NCI-H2107 (cell line): ENCODE measurements at regions not wholly inside any gene's neighbourhood (a gene's known extent, or its start where the extent isn't known, plus 50 kb on each side); places are given as distances from the start of the nearest gene placed in this dataset.
A peak's percentile ranks its signal among the peaks of the same experiment; 100 is the strongest.
"Not testable (repeated sequence)": the region's sequence is repeated elsewhere in the genome, so short reads cannot be mapped to it uniquely, and the experiment has no call there.

Experiments used
- DNase-seq: peaks from one replicate; lab custom pipeline; 2025; lab: John Stamatoyannopoulos, UW

DNA sequence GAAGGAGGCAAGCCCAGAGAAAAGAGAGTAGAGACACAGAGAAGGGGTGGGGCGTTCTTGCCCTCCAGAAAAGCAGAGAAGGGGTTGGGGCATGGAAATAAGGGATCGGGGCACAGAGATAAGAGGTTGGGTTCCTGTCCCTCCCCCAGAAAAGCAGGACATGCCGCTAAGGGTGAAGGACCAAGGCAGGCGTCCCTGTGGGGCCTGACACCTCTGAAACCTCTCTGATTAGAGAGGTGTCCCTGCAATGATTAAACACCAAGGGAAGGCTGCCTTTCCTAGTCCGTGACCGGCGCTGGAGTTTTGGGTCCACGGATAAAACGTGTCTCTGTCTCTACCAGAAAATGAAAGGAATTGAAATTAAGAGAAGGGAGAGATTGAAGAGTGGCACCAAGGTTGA, 914.0 kb upstream of the CRIM1 start:
- not testable (repeated sequence) for DNase-seq

GRCh38 chr2:35440308-35440707, 915.3 kb upstream of the CRIM1 start:
- DNase-seq: not testable (repeated sequence)

- not testable (repeated sequence) for DNase-seq
Observed at GRCh38 chr2:35436893-35437292, 918.7 kb upstream of the CRIM1 start.

DNA sequence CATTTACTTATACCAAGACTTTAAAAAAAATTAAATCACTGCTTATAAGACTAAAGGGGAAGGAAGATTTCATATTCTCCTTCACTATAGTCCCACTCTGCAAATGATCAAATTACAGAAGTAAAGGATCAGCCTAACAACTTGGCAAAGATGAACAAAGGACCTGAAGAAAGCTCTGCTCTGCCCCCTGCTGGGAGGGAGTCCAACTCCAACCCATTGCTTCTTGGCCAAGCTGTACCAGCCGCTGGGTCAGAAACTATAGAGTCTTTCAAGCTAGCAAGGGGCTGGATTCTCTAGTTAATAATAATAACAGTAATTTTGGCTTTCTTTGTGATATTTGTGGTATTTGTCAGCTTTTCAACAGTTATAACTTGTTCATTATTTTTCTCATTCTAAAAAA, 927.0 kb upstream of the CRIM1 start:
- DNase-seq: no peak

GRCh38 chr2:35421485-35421884, 934.1 kb upstream of the CRIM1 start:
- DNase-seq: no peak

DNA sequence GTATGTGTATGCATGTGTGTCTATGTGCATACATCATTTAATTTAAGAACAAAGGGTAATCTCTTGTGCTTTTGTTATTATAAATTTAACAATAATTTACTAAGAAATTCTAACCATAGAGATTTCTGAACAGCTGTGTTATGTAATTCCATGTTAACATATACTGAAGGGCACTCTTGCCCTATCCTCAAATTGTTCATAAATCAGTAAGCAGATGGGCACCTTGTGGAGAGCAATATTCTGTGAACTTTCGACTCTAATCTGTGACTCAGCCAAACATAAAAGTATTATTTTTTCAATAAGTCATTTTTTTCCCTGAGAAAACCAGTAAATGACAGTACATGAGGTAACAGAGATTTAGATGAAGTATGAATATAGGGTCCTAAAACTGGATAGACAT, 938.3 kb upstream of the CRIM1 start:
- no peak for DNase-seq

- DNase-seq: no peak
Observed at GRCh38 chr2:35416391-35417140, 939.0 kb upstream of the CRIM1 start.

GRCh38 chr2:35415942-35416341, 939.6 kb upstream of the CRIM1 start:
- no peak for DNase-seq

- no peak for DNase-seq
Observed at GRCh38 chr2:35415282-35415681, 940.3 kb upstream of the CRIM1 start.

GRCh38 chr2:35410431-35411061, 945.0 kb upstream of the CRIM1 start:
- DNase-seq: peak; percentile 1

- DNase-seq: no peak
Observed at GRCh38 chr2:35409762-35410161, 945.8 kb upstream of the CRIM1 start.

GRCh38 chr2:35408320-35408719, 947.3 kb upstream of the CRIM1 start:
- DNase-seq: no peak

DNA sequence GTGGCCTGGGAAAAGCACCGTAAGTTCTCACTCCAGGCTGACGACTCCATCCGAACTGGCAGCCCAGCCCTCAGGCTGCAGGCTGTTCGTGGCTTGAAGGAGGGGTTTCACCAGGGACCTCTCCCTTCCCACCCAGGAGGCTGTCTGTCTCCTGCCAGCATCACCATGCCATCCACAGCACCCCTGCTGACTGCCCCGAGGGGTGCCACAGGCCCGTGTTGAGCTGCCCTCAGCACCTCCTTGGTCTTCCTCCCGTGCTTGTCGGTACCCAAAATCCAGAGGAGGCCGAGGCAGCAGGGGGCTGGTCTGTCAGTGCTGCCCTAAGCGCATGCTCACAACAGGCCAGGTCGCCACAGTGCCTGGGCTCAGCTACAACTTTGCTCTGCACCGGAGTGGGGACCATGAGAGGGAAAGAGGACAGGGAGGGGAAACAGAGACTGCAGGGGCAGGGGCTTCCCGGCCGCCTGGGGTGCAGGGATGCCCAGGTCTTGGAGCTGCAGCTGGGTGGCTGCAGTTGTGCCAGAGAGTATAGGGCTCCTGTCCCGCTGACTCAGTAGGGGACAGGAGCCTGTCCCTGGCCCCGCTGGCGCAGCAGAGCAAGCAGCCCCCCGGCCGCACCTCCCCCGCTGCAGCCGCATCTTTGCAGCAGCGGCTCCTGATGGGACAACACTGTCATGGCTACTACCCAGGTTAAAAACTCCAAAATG, 963.7 kb upstream of the CRIM1 start:
- no peak for DNase-seq

DNA sequence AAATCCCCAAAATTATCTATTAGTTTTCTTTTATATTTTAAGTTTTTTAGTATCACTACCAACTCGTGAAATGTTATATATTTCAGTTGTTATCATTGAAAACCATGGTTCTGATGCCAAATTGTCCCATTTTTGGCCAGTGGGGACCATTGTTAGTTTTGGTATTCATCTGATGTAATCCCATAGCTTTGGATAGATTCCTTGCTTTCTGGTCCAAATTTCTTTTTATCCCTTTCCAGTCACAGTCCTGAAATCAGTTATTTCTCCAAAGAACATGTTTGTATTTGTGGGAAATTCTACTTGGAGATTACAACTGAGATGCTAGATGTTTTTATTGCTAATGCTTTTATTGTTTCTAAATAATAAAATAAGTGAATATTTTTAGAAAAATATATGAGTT, 976.8 kb upstream of the CRIM1 start:
- no peak for DNase-seq

DNA sequence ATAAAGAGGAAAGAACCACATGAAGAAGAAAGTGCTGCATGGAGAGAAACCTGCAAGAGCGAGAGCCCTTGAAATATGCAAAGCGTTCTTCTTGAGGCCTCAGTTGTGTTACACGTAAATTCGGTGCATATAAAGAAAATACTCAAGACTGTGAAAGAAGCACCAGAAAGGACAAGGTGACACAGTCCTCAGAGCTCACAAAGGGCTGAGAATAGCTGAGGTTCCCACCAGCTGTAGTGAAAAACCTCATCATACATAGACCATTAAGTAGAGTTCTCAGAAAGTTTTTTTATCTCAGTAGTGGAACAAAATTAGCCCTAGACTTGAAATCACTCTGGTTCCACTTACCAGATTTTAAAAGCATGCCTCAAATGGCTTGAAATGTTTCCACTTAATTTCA, 980.7 kb upstream of the CRIM1 start:
- DNase-seq: no peak

DNA sequence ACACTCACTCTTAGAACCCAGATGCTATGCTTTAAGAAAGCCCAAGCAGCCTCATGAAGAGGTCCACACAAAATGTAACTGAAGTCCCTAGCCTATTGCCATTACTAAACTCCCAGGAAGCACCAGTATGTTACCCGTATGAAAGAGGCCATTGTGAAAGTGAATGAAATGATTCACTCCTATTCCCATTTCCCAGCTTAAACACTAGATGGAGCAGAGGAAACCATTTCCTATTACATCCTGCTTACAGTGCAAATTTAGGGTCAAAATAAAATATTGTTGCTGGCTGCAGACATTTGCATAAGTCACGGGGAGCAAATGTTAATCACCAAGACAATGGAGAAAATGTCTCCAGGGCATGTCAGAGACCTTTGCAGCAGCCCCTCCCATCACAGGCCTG, 989.7 kb upstream of the CRIM1 start:
- no peak for DNase-seq

DNA sequence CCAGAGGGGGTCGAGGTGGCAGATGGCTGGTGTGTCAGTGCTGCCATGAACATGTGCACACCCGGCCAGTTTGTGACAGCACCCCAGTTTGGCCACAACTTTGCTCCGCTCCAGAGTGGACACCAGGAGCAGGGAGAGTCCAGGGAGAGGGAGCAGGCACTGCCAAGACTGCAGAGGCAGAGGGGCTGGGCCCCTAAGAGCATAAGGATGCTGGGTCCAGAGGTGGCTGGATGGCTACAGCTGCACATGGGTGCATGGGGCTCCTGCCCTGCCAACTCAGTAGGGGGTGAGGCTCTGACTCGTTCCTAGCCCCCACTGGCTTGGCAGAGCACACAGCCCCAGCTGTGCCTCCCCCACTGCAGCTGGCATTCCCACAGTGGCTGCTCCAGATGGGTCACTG, 999.2 kb upstream of the CRIM1 start:
- DNase-seq: no peak

- DNase-seq: no peak
Observed at GRCh38 chr2:35355056-35355455, 1000.5 kb upstream of the CRIM1 start.

DNA sequence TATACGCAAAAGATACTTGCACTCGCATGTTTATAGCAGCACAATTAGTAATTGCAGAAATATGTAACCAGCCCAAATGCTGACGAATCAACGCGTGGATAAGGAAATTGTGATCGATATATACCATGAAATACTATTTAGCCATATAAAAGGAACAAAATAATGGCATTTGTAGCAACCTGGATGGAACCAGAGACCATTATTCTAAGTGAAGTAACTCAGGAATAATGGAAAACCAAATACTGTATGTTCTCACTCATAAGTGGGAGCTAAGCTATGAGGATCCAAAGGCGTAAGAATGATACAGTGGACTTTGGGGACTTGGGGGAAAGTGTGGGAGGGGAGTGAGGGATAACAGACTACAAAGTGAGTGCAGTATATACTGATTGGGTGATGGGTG, 1008.0 kb upstream of the CRIM1 start:
- DNase-seq: no peak

GRCh38 chr2:35343135-35343534, 1012.4 kb upstream of the CRIM1 start:
- DNase-seq: no peak

- DNase-seq: no peak
Observed at GRCh38 chr2:35339211-35339610, 1016.4 kb upstream of the CRIM1 start.

DNA sequence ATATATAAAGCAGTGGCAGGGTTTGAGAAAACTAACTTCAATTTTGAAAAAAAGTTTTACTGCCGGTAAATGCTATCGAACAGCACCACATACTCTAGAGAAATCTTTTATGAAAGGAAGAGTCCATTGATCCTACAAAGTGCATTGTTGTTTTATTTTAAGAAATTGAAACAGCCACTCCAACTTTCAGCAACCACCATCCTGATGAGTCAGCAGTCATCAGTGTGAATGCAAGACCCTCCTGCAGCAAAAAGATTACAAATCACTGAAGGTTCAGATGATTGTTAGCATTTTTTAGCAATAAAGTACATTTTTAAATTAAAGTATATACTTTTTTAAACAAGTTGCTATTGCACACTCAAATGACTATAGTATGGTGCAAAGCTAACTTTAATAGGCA, 1017.7 kb upstream of the CRIM1 start:
- DNase-seq: no peak

DNA sequence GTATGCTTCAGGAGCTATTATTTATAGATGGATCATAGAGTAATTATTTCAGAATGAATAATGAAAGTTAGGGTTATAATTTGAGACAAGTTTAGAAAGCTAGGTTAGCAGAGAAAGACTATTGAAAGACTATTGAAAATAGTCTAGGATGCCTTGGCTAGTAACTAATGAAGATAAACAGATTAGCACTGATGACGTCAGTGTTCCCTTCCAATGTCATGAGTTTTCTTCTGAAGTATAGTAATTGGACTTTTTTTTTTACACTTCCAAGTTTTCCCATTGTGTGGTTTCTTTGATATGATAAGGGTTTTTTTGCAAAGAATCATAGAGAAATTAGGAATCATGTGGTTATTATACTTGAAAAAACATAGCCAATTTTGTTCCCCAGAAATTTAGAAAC, 1041.5 kb upstream of the CRIM1 start:
- DNase-seq: no peak
